HG02870 (cell line): ENCODE measurements at regions not wholly inside any gene's neighbourhood (a gene's known extent, or its start where the extent isn't known, plus 50 kb on each side); places are given as distances from the start of the nearest gene placed in this dataset.
"Not testable (repeated sequence)": the region's sequence is repeated elsewhere in the genome, so short reads cannot be mapped to it uniquely, and the experiment has no call there.

ENCODE experiments used
- ATAC-seq: cut with Tn5 transposase; IDR thresholded peaks from one replicate; pipeline ENCODE4 v1.9.1; 2021; ENCODE audit warnings: mild to moderate bottlenecking, moderate library complexity; ENCODE audit not compliant: unreplicated experiment

GRCh38 chr2:43149482-43150107, 76.8 kb downstream of the ZFP36L2 start:
- no peak for ATAC-seq

DNA sequence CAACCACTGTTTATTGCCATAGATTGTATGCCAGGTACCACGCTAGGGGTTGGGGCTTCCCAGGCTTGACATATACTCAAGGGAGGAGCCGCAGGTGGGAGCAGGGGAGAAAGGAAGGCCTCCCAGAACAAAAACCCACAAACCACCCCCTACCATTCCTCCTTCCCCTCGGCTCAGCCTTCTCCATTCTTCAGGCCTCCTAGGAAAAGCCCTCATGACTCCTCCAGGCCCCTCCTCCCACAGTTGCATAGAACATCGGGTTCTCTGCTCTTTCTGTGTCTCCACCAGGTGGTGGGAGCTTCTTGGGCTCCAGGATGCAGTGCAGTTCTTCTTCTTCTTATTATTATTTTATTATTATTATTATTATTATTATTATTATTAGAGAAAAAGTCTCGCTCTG, 80.3 kb downstream of the ZFP36L2 start:
- no peak for ATAC-seq

DNA sequence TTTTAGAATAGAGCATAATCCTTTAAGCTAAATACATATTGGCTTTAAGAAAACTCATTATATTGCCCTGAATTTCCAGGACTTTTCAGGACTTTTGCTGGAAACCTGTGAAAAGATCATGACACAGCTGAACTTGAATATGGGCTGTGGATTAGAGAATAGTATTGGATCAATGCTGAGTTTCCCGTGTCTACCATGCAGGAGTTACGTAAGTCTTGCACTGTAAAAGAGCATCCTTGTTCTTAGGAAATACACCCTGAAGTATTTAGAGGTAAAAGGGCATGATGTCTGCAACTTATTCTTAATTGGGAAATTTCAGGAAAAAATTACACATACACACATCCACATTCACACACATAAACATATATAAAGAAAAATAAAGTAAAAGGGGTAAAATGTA, 82.1 kb downstream of the ZFP36L2 start:
- no peak for ATAC-seq

DNA sequence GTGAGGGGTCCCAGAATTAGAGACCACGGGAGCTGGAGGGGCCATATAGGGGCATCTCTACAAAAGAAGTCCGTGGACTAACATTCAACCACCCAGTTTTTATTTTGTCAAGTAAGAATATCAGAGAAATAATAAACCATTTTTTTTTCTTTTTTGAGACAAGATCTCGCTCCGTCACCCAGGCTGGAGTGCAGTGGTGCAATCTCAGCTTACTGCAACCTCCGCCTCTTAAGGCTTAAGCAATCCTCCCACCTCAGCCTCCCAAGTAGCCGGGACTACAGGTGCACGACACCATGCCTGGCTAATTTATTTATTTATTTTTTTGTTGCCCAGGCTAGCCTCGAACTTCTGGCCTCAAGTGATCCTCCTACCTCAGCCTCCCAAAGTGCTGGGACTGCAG, 82.7 kb downstream of the ZFP36L2 start:
- ATAC-seq = no peak

- no peak for ATAC-seq
Observed at GRCh38 chr2:43142921-43143438, 83.4 kb downstream of the ZFP36L2 start.

DNA sequence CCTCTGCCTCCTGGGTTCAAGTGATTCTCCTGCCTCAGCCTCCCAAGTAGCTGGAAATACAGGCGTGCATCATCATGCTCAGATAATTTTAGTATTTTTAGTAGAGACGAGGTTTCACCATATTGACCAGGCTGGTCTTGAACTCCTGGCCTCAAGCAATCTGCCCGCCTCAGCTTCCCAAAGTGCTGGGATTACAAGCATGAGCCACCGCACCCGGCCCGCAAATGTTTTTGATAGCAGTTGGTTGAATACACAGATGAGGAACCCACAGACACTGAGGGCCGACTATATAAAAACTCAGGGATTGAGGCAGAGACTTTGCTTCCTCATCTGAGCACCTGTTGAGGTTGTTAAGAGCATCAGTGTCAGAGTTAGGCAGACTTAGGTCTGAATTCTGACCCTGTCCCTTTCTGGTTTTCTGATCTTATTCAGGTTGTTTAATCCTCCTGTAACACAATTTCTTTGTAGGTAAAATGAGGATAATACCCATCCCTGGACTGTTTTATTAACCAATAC, 84.7 kb downstream of the ZFP36L2 start:
- not testable (repeated sequence) for ATAC-seq

- no peak for ATAC-seq
Observed at GRCh38 chr2:43139996-43140621, 86.3 kb downstream of the ZFP36L2 start.

GRCh38 chr2:43139501-43139900, 86.9 kb downstream of the ZFP36L2 start:
- ATAC-seq = no peak

DNA sequence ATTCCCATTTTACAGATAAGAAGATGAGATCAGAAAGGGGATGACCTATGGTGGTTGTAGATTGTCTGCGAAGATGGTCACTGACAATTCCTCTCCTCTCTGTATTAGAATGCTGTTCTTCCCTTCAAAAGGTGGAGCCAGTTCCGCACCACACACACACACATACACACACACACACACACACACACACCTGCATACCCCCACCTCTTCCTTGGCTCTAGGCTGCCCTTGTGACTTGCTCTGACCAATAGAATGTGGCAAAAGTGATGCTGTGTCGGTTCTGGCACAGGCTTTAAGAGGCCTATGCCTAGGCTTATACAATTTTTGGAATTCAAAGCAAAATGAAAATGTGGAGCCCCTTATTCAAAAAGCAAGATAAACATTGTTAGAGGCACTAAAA, 88.0 kb downstream of the ZFP36L2 start:
- no peak for ATAC-seq

GRCh38 chr2:43136876-43137275, 89.5 kb downstream of the ZFP36L2 start:
- ATAC-seq = no peak

DNA sequence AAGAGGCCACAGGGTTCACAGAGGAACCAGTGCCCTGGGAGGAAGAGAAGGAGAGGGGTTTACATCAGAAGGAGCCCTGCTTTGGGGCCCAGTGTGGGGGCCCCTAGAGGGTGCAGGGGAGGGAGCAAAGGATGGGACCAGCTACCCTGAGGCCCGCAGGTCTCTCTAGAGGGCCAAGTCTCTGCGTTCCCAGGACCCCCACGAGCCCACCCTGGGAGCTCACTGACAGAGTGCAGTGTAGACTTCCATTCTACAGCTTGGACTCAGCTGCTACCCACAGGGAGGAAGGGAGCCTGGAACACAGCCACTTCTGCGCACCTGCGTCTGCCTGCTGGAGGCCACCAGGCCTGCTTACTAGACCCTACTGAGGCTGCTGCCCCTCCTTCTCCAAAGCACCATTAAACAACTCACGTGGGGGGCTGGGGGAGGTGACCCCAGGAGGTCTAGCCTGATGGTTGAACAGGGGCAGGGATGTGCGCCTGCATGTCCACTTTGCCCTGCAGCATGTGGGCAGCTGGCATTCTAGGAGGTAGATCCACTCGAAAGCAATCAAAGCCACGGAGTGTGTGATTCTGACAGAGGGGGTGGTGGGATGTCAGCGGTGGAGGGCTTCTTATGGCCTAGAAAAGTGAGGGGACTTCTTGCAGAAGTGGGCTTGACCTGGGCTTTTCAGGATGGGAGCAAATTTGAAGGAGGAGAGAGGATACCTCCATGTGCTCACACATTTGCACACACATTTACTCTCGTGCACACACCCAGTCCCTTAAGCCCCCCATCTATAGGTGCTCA, 90.2 kb downstream of the ZFP36L2 start:
- ATAC-seq = no peak

- ATAC-seq = no peak
Observed at GRCh38 chr2:43135583-43135982, 90.8 kb downstream of the ZFP36L2 start.

DNA sequence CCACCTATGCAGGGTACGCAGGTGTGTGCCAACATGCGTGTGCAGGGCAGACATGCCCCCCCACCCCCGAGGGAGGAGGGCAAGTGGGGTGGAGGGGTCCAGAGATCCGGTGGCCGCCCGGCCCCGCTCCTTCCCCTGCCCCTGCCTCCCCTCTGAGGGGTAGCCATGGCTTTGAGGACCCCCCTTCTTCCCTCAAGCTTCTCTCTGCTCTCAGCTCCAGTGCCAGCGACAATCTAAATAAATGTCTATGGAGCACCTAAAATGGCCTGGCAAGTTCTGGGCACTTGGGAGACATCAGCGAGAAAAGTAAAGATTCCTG, 91.9 kb downstream of the ZFP36L2 start:
- no peak for ATAC-seq

GRCh38 chr2:43133708-43134570, 92.5 kb downstream of the ZFP36L2 start:
- no peak for ATAC-seq

DNA sequence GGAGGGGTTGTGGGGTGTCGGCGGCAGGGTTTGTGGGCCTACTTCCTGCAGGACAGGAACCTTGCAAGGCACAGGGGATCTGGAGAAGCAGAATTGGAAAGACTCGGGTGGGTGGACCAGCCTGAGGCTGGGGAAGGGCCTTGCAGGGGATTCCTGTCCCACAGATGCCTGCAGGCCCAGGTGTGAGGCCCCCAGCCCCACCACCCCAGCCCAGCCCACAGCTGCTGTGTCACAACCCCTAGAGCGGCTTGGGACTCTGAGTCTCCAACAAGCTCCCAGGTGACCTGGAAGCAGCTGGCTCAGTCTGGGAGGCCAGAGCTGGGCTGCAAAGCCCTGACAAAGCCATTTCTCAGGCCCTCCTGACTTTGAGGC, 93.1 kb downstream of the ZFP36L2 start:
- ATAC-seq = no peak

GRCh38 chr2:43132683-43133301, 93.6 kb downstream of the ZFP36L2 start:
- no peak for ATAC-seq

- no peak for ATAC-seq
Observed at GRCh38 chr2:43131890-43132682, 94.3 kb downstream of the ZFP36L2 start.

GRCh38 chr2:43131051-43131889, 95.1 kb downstream of the ZFP36L2 start:
- no peak for ATAC-seq

DNA sequence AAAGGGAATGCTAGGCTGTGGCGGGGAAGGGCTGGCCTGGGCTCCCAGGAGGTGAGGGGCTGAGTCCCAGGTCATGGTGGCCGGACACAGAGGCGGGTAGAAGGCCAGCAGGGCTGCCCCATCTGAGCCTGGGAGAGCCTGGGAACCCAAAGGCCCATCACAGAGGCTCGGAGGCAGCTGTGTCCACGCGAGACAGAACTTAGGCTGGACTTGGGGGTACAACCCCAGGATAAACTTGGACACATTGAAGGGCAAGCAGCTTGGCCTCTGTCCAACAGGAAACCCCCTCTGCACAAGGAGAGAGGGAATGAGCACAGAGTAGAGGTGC, 95.9 kb downstream of the ZFP36L2 start:
- no peak for ATAC-seq
